ENCODE measurements at regions not wholly inside any gene's neighbourhood (a gene's known extent, or its start where the extent isn't known, plus 50 kb on each side); places are given as distances from the start of the nearest gene placed in this dataset.

DNA sequence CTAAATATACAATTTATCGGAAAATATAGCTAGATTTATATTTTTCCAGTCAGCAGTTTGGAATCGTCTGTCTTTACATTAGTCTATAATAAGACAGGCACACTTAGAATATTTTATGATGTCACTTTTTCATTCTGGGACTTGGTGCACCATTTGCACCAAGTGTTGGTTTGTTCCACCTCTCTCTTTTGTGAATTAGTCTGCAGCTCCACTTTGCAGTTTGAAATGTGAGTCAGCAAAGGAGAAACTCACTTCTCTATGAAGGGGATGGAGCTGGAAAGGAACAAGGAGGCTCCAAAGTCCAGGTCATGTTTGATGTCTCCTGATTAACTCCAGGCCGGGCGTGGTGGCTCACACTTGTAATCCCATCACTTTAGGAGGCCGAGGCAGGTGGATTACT, 63.8 kb upstream of the RTN4 start:
- CTCF ChIA-PET = interaction anchor here (0.6 kb wide), 1 partner anchor 203 kb away, joined by 6 read pairs; no protein-coding TSS in a partner anchor
- no TSS peak for BruUV-seq (replicated peaks)
- ATAC-seq (ENCODE audit: low read depth) (no peak), DNase-seq (no peak)
- H4K5ac ChIP-seq (ENCODE audit: low read depth, low read length) = no peak overlapping the region
- intact Hi-C loops (cut with micrococcal nuclease) (loop anchor here (2.0 kb wide), 1 partner anchor 55 kb away; no protein-coding TSS in a partner anchor), in situ Hi-C loops (cut with MboI; ENCODE audit: low sequenced_read_pairs) (no loop called here), dilution Hi-C loops (cut with HindIII; ENCODE audit: low sequenced_read_pairs, unreplicated experiment) (no loop called here)
- no peak overlapping the region for H2AFZ ChIP-seq (replicated peaks; ENCODE audit: low read length, poor library complexity)
- peak overlapping the region; percentile 37; the same call in 1 of the 2 replicates for H4K91ac ChIP-seq (ENCODE audit: insufficient read depth, low read depth, low read length)
- TF ChIP-seq FOS (IDR thresholded peaks at IDR 0.05; ENCODE audit: low read depth, low read length) (no peak), SMC3 (IDR thresholded peaks at IDR 0.05; ENCODE audit: low read depth, low read length) (no peak), BHLHE40 (IDR thresholded peaks at IDR 0.05; ENCODE audit: low read depth, low read length) (no peak), POLR2A (IDR thresholded peaks at IDR 0.05; ENCODE audit: low read depth, low read length) (no peak), MXI1 (IDR thresholded peaks at IDR 0.05; ENCODE audit: borderline replicate concordance, low read depth, low read length) (no peak), CHD1 (IDR thresholded peaks at IDR 0.05; ENCODE audit: low read depth, low read length) (no peak), RAD21 (IDR thresholded peaks at IDR 0.05; ENCODE audit: low read length) (no peak), RCOR1 (IDR thresholded peaks at IDR 0.05; ENCODE audit: insufficient replicate concordance, low read length) (no peak), MAZ (IDR thresholded peaks at IDR 0.05; ENCODE audit: borderline replicate concordance, low read depth, low read length) (no peak), NFE2L2 (IDR thresholded peaks at IDR 0.05; ENCODE audit: low read depth, low read length) (no peak), MAFK (IDR thresholded peaks at IDR 0.05; ENCODE audit: low read depth, low read length) (no peak), CEBPB (IDR thresholded peaks at IDR 0.05; ENCODE audit: low read depth, low read length) (no peak), RFX5 (IDR thresholded peaks at IDR 0.05; ENCODE audit: low read depth, low read length) (no peak)
- TF ChIP-seq, protein P1, sequence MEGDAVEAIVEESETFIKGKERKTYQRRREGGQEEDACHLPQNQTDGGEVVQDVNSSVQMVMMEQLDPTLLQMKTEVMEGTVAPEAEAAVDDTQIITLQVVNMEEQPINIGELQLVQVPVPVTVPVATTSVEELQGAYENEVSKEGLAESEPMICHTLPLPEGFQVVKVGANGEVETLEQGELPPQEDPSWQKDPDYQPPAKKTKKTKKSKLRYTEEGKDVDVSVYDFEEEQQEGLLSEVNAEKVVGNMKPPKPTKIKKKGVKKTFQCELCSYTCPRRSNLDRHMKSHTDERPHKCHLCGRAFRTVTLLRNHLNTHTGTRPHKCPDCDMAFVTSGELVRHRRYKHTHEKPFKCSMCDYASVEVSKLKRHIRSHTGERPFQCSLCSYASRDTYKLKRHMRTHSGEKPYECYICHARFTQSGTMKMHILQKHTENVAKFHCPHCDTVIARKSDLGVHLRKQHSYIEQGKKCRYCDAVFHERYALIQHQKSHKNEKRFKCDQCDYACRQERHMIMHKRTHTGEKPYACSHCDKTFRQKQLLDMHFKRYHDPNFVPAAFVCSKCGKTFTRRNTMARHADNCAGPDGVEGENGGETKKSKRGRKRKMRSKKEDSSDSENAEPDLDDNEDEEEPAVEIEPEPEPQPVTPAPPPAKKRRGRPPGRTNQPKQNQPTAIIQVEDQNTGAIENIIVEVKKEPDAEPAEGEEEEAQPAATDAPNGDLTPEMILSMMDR (conservative IDR thresholded peaks at IDR 0.05; ENCODE audit: low read depth, low read length) = no peak
- TF ChIP-seq, protein P2, sequence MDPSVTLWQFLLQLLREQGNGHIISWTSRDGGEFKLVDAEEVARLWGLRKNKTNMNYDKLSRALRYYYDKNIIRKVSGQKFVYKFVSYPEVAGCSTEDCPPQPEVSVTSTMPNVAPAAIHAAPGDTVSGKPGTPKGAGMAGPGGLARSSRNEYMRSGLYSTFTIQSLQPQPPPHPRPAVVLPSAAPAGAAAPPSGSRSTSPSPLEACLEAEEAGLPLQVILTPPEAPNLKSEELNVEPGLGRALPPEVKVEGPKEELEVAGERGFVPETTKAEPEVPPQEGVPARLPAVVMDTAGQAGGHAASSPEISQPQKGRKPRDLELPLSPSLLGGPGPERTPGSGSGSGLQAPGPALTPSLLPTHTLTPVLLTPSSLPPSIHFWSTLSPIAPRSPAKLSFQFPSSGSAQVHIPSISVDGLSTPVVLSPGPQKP (IDR thresholded peaks at IDR 0.05; ENCODE audit: borderline replicate concordance, low read depth, low read length) = no peak
- peaks cover 27% of the 10 kb centered on the region for H3K9me1 ChIP-seq (ENCODE audit: insufficient read depth, low read length)
- no peak overlapping the region for H3K14ac ChIP-seq (replicated peaks; ENCODE audit: low read depth, low read length)
- H4K8ac ChIP-seq (ENCODE audit: low read depth in 2 of 2, low read length in 2 of 2) = no peak overlapping the region
- H3K56ac ChIP-seq (ENCODE audit: extremely low read depth, insufficient read depth, low read length) = no peak overlapping the region
- H2BK20ac ChIP-seq (ENCODE audit: low read depth, low read length) = peak overlapping the region; percentile 5; the same call in 1 of the 2 replicates
- no peak overlapping the region for H3K9ac ChIP-seq (ENCODE audit: low read depth, low read length)
- no peak overlapping the region for H3K4me3 ChIP-seq (ENCODE audit: insufficient read depth, low read depth, low read length)
- H3K4me1 ChIP-seq (ENCODE audit: control insufficient read depth, insufficient read depth, low read length) = peaks cover 33% of the 10 kb centered on the region
- WGBS, 2 experiments (ENCODE audit: extremely low coverage in 2 of 2, insufficient read length in 1 of 2) = 100% methylated on average over 1 of the region's 5 CpGs; no CpG with 5 or more reads in 1 of the 2 experiments
- peaks cover 22 to 47% of the 10 kb centered on the region in 2 experiments for H3K79me1 ChIP-seq (ENCODE audit: low read depth in 1 of 2, low read length in 2 of 2)
- POLR2A ChIA-PET (ENCODE audit: unreplicated experiment) = no interaction called here
- no peak overlapping the region for H3K23ac ChIP-seq (ENCODE audit: low read depth, low read length)
- H3K4me2 ChIP-seq (ENCODE audit: low read depth, low read length) = no peak overlapping the region
- H3K18ac ChIP-seq (ENCODE audit: low read depth, low read length) = no peak overlapping the region
- H3K9me3 ChIP-seq (ENCODE audit: control insufficient read depth, insufficient read depth, low read length) = no peaks in the 10 kb centered on the region
- H3K36me3 ChIP-seq (ENCODE audit: control insufficient read depth, insufficient read depth, low read length) = no peaks in the 10 kb centered on the region
- H2AK5ac ChIP-seq (ENCODE audit: low read depth, low read length) = peak overlapping the region; percentile 7; the same call in 1 of the 2 replicates
- H2BK120ac ChIP-seq (ENCODE audit: low read depth, low read length) = no peak overlapping the region
- H3K27ac ChIP-seq (ENCODE audit: insufficient read depth, low read length) = no peak overlapping the region
- H2BK15ac ChIP-seq (ENCODE audit: low read depth, low read length) = no peak overlapping the region
- no peaks in the 10 kb centered on the region for H4K20me1 ChIP-seq (ENCODE audit: insufficient read depth, low read length)
- peak overlapping the region; percentile 10 for H2BK5ac ChIP-seq (ENCODE audit: low read depth, low read length, poor library complexity, severe bottlenecking)
- no peaks in the 10 kb centered on the region for H3K27me3 ChIP-seq (ENCODE audit: control insufficient read depth, insufficient read depth, low read length)
- H3K4ac ChIP-seq (ENCODE audit: low read depth, low read length) = peak overlapping the region; percentile 61
- no peak overlapping the region for H2AK9ac ChIP-seq (replicated peaks; ENCODE audit: low read depth, low read length, poor library complexity)

Data from IMR-90 (cell line).